MM.1S (cell line): ENCODE measurements at regions not wholly inside any gene's neighbourhood (a gene's known extent, or its start where the extent isn't known, plus 50 kb on each side); places are given as distances from the start of the nearest gene placed in this dataset.

Source experiments
- CTCF ChIP-seq: fragments of 300-600 bp; sonication (generic); IDR thresholded peaks from 2 replicates; pipeline ENCODE4 v1.5.1; 2016; ENCODE audit warnings: antibody characterized with exemption, low read length, mixed read lengths
- EZH2 ChIP-seq: fragments of 300-600 bp; sonication (generic); optimal IDR thresholded peaks from 2 replicates; pipeline ENCODE3; 2017; ENCODE audit warnings: low read depth, mild to moderate bottlenecking, antibody characterized with exemption, low read length, mixed read lengths
- EZH2phosphoT487 ChIP-seq: fragments of 300-600 bp; sonication (generic); IDR thresholded peaks from 2 replicates; pipeline ENCODE4 v1.6.1; 2018; ENCODE audit warnings: antibody characterized with exemption, low read length

DNA sequence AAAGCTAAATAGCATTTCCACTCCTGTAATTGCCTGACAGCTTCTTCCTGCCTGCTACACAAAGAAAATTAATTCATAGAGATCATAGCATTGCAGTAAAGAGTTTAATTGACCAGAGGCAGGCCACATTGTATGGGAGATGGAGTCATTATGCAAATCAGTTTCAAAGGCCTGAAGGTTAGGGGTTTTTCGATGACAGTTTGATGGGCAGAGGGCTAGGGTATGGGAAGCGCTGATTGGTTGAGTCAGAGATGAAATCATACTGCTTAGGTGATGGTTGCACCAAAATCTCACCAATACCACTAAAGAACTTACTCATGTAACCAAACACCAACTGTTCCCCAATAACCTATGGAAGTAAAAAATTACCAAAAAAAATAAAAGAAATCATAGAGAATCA lies 599.0 kb downstream of the NUP35 start:
- TF ChIP-seq CTCF (no peak), EZH2phosphoT487 (no peak), EZH2 (no peak)
